GM12865 (cell line): ENCODE measurements at regions not wholly inside any gene's neighbourhood (a gene's known extent, or its start where the extent isn't known, plus 50 kb on each side); places are given as distances from the start of the nearest gene placed in this dataset.

ENCODE experiments used
- DNase-seq: peaks from one replicate; pipeline ENCODE4 v3.0.0; 2010; ENCODE audit warnings: low read depth
- H3K4me3 ChIP-seq: 2 replicates; pipeline ENCODE4 v1.5.1; 2011; ENCODE audit warnings: mild to moderate bottlenecking, low read depth, low read length, control low read depth
- CTCF ChIP-seq: IDR thresholded peaks from 2 replicates; pipeline ENCODE4 v1.5.1; 2011; ENCODE audit warnings: low read length, control low read depth, low read depth, inconsistent platforms; ENCODE audit not compliant: insufficient read depth; ENCODE audit errors: missing control alignments

- no peak overlapping the region for H3K4me3 ChIP-seq
Observed at GRCh38 chr2:7845332-7845731, 836.5 kb upstream of the ID2 start.

GRCh38 chr2:7846607-7847006 is 835.2 kb upstream of the ID2 start:
- TF ChIP-seq CTCF = no peak
- H3K4me3 ChIP-seq = no peak overlapping the region
- no peak for DNase-seq

More at GRCh38 chr2:7845332-7845731, 836.5 kb upstream of the ID2 start:
- no peak for TF ChIP-seq CTCF
- peak; percentile 24 for DNase-seq

- no peak for DNase-seq
- TF ChIP-seq CTCF = no peak
- no peak overlapping the region for H3K4me3 ChIP-seq
Observed at GRCh38 chr2:7847321-7847720, 834.5 kb upstream of the ID2 start.

GRCh38 chr2:7849027-7849426 is 832.8 kb upstream of the ID2 start:
- H3K4me3 ChIP-seq = no peak overlapping the region
- TF ChIP-seq CTCF = no peak
- no peak for DNase-seq

GRCh38 chr2:7849531-7849930 is 832.3 kb upstream of the ID2 start:
- no peak for DNase-seq
- H3K4me3 ChIP-seq = no peak overlapping the region

GRCh38 chr2:7852546-7852945 is 829.3 kb upstream of the ID2 start:
- no peak for DNase-seq
- no peak for TF ChIP-seq CTCF
- no peak overlapping the region for H3K4me3 ChIP-seq

More at GRCh38 chr2:7849531-7849930, 832.3 kb upstream of the ID2 start:
- TF ChIP-seq CTCF = no peak

GRCh38 chr2:7857904-7858303 is 824.0 kb upstream of the ID2 start:
- DNase-seq = no peak

More at GRCh38 chr2:7857904-7858303, 824.0 kb upstream of the ID2 start:
- H3K4me3 ChIP-seq = no peak overlapping the region
- TF ChIP-seq CTCF = no peak
